Suprapubic skin (tissue), 3 donors: ENCODE measurements at regions not wholly inside any gene's neighbourhood (a gene's known extent, or its start where the extent isn't known, plus 50 kb on each side); places are given as distances from the start of the nearest gene placed in this dataset.

Experiments
- CTCF ChIP-seq, 2 donors: fragments of 200-600 bp in 1 of 2; fragments of 450-650 bp in 1 of 2; sonication (generic) in 1 of 2; IDR thresholded peaks; one replicate each; pipeline ENCODE4 v1.5.1; 2016 to 2019; ENCODE audit warnings: antibody characterized with exemption in 2 of 2, mild to moderate bottlenecking in 1 of 2, moderate library complexity in 1 of 2
- POLR2AphosphoS5 ChIP-seq, 3 donors: sonication (generic); formaldehyde crosslinking; IDR thresholded peaks; one replicate each; pipeline ENCODE4 v1.6.1; 2017; ENCODE audit warnings: antibody characterized with exemption in 3 of 3

DNA sequence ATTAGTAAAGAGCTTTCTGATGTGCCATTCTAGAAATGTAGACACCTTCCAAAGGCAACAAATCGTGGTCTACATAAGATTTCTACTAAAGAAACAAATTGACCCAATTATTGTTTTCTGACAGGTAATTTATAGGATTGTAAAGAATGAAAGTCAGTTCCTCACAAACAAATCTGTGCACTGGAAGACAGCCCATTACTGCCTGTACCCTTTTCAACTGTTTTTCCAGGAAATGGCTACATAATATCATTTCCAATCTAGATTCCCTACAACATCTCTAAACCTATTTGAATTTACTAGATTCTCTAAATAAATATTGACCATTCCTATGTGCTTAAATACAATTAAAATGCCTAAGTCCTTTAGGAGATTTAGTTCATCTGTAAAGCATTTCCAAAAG, 939.1 kb downstream of the FSCB start:
- TF ChIP-seq CTCF (IDR thresholded peaks at IDR 0.05) (no peak), POLR2AphosphoS5 (IDR thresholded peaks at IDR 0.05) (no peak)
